ENCODE measurements at regions not wholly inside any gene's neighbourhood (a gene's known extent, or its start where the extent isn't known, plus 50 kb on each side); places are given as distances from the start of the nearest gene placed in this dataset.

DNA sequence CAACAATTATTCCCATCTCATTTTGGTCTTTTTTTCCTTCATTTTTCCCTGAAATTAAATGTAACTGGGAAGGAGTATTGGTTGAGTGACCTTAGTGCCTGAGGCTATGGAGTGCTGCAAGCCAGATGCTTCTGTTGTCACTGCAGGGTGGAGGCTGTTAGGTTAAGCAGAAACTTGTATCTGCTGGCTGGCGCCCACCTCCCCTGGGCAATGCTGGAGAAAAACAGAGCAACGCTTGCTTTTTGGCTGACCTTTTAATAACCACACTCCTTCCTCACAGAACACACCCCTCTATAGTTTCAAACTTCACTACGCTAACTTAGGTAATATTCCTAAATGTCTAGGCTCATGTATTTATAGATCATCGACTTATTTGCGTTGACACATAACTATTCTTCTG, 583.5 kb upstream of the NOVA1 start:
- CTCF ChIA-PET: no interaction called here
- no peaks in the 10 kb centered on the region for H3K27me3 Mint-ChIP-seq
- ATAC-seq (no peak), DNase-seq (no peak)
- intact Hi-C loops (cut with DNase I, micrococcal nuclease): no loop called here
- no peaks in the 10 kb centered on the region for H3K4me1 Mint-ChIP-seq
- no peak overlapping the region for H3K27ac Mint-ChIP-seq
- no peak overlapping the region for H3K4me3 Mint-ChIP-seq
- peaks cover 11% of the 10 kb centered on the region for H3K9me3 Mint-ChIP-seq (ENCODE audit: low read depth)
- no peaks in the 10 kb centered on the region for H3K36me3 Mint-ChIP-seq (ENCODE audit: low read depth)
- POLR2A ChIA-PET: no interaction called here

GRCh38 chr14:27184427-27184826, 586.6 kb upstream of the NOVA1 start:
- DNase-seq (no peak), ATAC-seq (no peak)
- Mint-ChIP-seq H3K4me3 (no peak overlapping the region), H3K27ac (no peak overlapping the region), H3K27me3 (no peaks in the 10 kb centered on the region), H3K4me1 (no peaks in the 10 kb centered on the region), H3K36me3 (ENCODE audit: low read depth) (no peaks in the 10 kb centered on the region), H3K9me3 (ENCODE audit: low read depth) (peaks cover 9% of the 10 kb centered on the region)
- CTCF ChIA-PET: no interaction called here
- intact Hi-C loops (cut with DNase I, micrococcal nuclease): no loop called here
- POLR2A ChIA-PET: no interaction called here

- intact Hi-C loops (cut with DNase I, micrococcal nuclease): no loop called here
- DNase-seq (no peak), ATAC-seq (no peak)
- no peak overlapping the region for H3K27ac Mint-ChIP-seq
- H3K27me3 Mint-ChIP-seq: no peaks in the 10 kb centered on the region
- POLR2A ChIA-PET: no interaction called here
- no peaks in the 10 kb centered on the region for H3K4me1 Mint-ChIP-seq
- CTCF ChIA-PET: no interaction called here
- H3K36me3 Mint-ChIP-seq (ENCODE audit: low read depth): no peaks in the 10 kb centered on the region
- no peak overlapping the region for H3K4me3 Mint-ChIP-seq
- peaks cover 6% of the 10 kb centered on the region for H3K9me3 Mint-ChIP-seq (ENCODE audit: low read depth)
Measured at GRCh38 chr14:27186048-27186447, 588.2 kb upstream of the NOVA1 start.

GRCh38 chr14:27187136-27187535, 589.3 kb upstream of the NOVA1 start:
- POLR2A ChIA-PET: no interaction called here
- Mint-ChIP-seq H3K9me3 (ENCODE audit: low read depth) (peaks cover 5% of the 10 kb centered on the region), H3K27ac (no peak overlapping the region), H3K4me1 (no peaks in the 10 kb centered on the region), H3K27me3 (no peaks in the 10 kb centered on the region), H3K36me3 (ENCODE audit: low read depth) (no peaks in the 10 kb centered on the region), H3K4me3 (no peak overlapping the region)
- no peak for ATAC-seq
- no peak for DNase-seq
- intact Hi-C loops (cut with DNase I, micrococcal nuclease): no loop called here
- CTCF ChIA-PET: no interaction called here

DNA sequence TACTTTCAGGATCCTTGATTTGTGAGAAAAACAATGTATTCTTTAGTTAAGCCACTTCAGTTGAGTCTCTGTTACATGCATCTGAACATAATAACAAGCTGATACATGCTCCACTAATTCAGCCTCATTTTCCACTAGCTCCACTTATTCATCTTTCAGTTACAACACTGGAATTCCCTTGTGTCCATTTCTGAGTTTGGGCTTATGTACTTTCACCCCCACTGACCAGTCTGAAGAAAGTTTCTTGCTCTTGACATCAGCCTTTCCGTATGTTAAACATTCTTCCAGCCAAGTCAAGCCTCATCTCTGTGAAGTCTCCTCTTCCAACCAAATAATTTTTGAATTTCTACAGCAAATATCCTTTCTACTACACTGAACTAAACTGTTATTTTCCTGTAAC, 592.5 kb upstream of the NOVA1 start:
- Mint-ChIP-seq H3K4me1 (no peaks in the 10 kb centered on the region), H3K36me3 (ENCODE audit: low read depth) (no peaks in the 10 kb centered on the region), H3K4me3 (no peak overlapping the region), H3K9me3 (ENCODE audit: low read depth) (peaks cover 14% of the 10 kb centered on the region), H3K27me3 (no peaks in the 10 kb centered on the region), H3K27ac (no peak overlapping the region)
- CTCF ChIA-PET: interaction anchor here (0.6 kb wide), 1 partner anchor 799 kb away, joined by 3 read pairs; no protein-coding TSS in a partner anchor
- intact Hi-C loops (cut with DNase I, micrococcal nuclease): no loop called here
- ATAC-seq: no peak
- POLR2A ChIA-PET: no interaction called here
- DNase-seq: no peak

- H3K36me3 Mint-ChIP-seq (ENCODE audit: low read depth): no peaks in the 10 kb centered on the region
- ATAC-seq: no peak
- H3K27ac Mint-ChIP-seq: no peak overlapping the region
- no peaks in the 10 kb centered on the region for H3K4me1 Mint-ChIP-seq
- no peak for DNase-seq
- H3K4me3 Mint-ChIP-seq: no peak overlapping the region
- intact Hi-C loops (cut with DNase I, micrococcal nuclease): no loop called here
- H3K27me3 Mint-ChIP-seq: no peaks in the 10 kb centered on the region
- POLR2A ChIA-PET: no interaction called here
- CTCF ChIA-PET: no interaction called here
- peaks cover 13% of the 10 kb centered on the region for H3K9me3 Mint-ChIP-seq (ENCODE audit: low read depth)
Measured at GRCh38 chr14:27199272-27199671, 601.4 kb upstream of the NOVA1 start.

DNA sequence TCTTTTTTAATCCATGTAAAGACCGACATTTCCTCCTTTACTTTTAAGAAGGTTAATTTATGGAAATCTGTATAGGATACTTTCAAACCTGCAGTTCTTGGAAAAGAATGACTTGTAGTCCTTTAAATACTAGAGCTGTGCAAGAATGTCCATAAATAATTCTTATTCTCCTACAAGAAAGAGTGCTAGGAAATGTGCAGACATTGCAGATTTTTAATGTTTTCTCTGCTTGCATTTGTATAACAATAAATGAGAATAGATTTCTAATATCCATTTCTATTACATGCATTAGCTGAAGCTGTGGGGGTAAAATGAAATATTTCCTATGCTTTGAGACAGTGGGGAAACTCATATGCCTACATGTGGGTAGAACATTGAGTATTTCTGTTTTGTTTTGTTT, 607.2 kb upstream of the NOVA1 start:
- ChIA-PET POLR2A (no interaction called here), CTCF (interaction anchor here (0.7 kb wide), 1 partner anchor 63 kb away, joined by 3 read pairs; no protein-coding TSS in a partner anchor)
- Mint-ChIP-seq H3K9me3 (ENCODE audit: low read depth) (peaks cover 4% of the 10 kb centered on the region), H3K27ac (no peak overlapping the region), H3K27me3 (no peaks in the 10 kb centered on the region), H3K36me3 (ENCODE audit: low read depth) (no peaks in the 10 kb centered on the region), H3K4me1 (no peaks in the 10 kb centered on the region), H3K4me3 (no peak overlapping the region)
- DNase-seq: no peak
- intact Hi-C loops (cut with DNase I, micrococcal nuclease): no loop called here
- ATAC-seq: no peak

- ATAC-seq: no peak
- POLR2A ChIA-PET: no interaction called here
- Mint-ChIP-seq H3K27me3 (no peaks in the 10 kb centered on the region), H3K4me1 (no peaks in the 10 kb centered on the region), H3K4me3 (no peak overlapping the region), H3K36me3 (ENCODE audit: low read depth) (no peaks in the 10 kb centered on the region), H3K27ac (no peak overlapping the region), H3K9me3 (ENCODE audit: low read depth) (peaks cover 9% of the 10 kb centered on the region)
- DNase-seq: no peak
- intact Hi-C loops (cut with DNase I, micrococcal nuclease): no loop called here
- CTCF ChIA-PET: no interaction called here
Measured at GRCh38 chr14:27211741-27212140, 613.9 kb upstream of the NOVA1 start.

GRCh38 chr14:27222671-27223070, 624.8 kb upstream of the NOVA1 start:
- ATAC-seq (no peak), DNase-seq (no peak)
- Mint-ChIP-seq H3K4me3 (no peak overlapping the region), H3K9me3 (ENCODE audit: low read depth) (peaks cover 27% of the 10 kb centered on the region), H3K36me3 (ENCODE audit: low read depth) (peaks cover 2% of the 10 kb centered on the region), H3K4me1 (no peaks in the 10 kb centered on the region), H3K27me3 (no peaks in the 10 kb centered on the region), H3K27ac (no peak overlapping the region)
- ChIA-PET CTCF (no interaction called here), POLR2A (no interaction called here)
- intact Hi-C loops (cut with DNase I, micrococcal nuclease): no loop called here

GRCh38 chr14:27223906-27224305, 626.1 kb upstream of the NOVA1 start:
- CTCF ChIA-PET: no interaction called here
- POLR2A ChIA-PET: no interaction called here
- Mint-ChIP-seq H3K4me1 (no peaks in the 10 kb centered on the region), H3K9me3 (ENCODE audit: low read depth) (peaks cover 25% of the 10 kb centered on the region), H3K27me3 (no peaks in the 10 kb centered on the region), H3K36me3 (ENCODE audit: low read depth) (peaks cover 2% of the 10 kb centered on the region), H3K27ac (no peak overlapping the region), H3K4me3 (no peak overlapping the region)
- no peak for ATAC-seq
- no peak for DNase-seq
- intact Hi-C loops (cut with DNase I, micrococcal nuclease): no loop called here

DNA sequence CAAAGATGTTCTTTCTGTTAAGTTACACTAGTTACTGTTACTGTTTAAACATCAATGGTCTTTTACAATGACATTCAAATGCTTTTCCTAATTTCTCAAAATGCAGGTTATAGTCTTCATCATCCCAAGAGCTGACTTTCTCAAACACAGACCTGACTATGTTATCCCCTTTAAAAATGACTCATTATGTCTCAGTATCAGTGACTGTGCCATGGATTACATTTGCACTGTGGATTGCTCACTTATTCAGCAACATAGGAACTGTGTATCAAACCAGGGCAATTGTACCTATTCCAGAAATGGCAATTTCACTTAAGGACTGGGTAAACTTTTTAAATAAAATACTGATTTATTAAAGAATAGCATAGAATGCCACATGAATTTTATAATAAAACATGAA, 630.2 kb upstream of the NOVA1 start:
- no peak overlapping the region for H3K4me3 Mint-ChIP-seq
- H3K27me3 Mint-ChIP-seq: no peaks in the 10 kb centered on the region
- no peak overlapping the region for H3K27ac Mint-ChIP-seq
- CTCF ChIA-PET: no interaction called here
- no peaks in the 10 kb centered on the region for H3K4me1 Mint-ChIP-seq
- intact Hi-C loops (cut with DNase I, micrococcal nuclease): no loop called here
- no peaks in the 10 kb centered on the region for H3K36me3 Mint-ChIP-seq (ENCODE audit: low read depth)
- POLR2A ChIA-PET: no interaction called here
- ATAC-seq (no peak), DNase-seq (no peak)
- peaks cover 17% of the 10 kb centered on the region for H3K9me3 Mint-ChIP-seq (ENCODE audit: low read depth)

GRCh38 chr14:27234331-27234730, 636.5 kb upstream of the NOVA1 start:
- POLR2A ChIA-PET: no interaction called here
- no peak for DNase-seq
- CTCF ChIA-PET: no interaction called here
- Mint-ChIP-seq H3K4me1 (no peaks in the 10 kb centered on the region), H3K27ac (no peak overlapping the region), H3K36me3 (ENCODE audit: low read depth) (no peaks in the 10 kb centered on the region), H3K9me3 (ENCODE audit: low read depth) (peaks cover 14% of the 10 kb centered on the region), H3K4me3 (no peak overlapping the region), H3K27me3 (no peaks in the 10 kb centered on the region)
- intact Hi-C loops (cut with DNase I, micrococcal nuclease): no loop called here
- no peak for ATAC-seq

DNA sequence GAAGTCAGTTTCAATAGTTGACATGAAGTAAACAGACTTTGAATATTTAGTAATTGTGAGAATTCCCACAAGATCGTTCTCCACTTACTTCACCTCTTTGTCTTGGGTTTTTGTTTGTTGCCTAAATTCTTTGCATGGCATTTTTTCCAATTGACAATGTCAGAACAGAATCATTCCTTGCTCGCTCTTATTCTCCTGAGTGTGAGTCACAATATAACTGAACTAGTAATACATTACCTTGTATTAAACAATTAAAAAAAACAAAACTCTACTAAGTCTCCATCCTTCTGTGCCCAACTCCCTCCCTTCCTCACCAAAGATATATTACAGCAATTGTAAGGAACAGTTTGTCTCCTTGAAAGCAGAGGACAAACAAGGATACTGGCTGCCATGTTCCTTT, 638.8 kb upstream of the NOVA1 start:
- Mint-ChIP-seq H3K9me3 (ENCODE audit: low read depth) (peaks cover 14% of the 10 kb centered on the region), H3K36me3 (ENCODE audit: low read depth) (no peaks in the 10 kb centered on the region), H3K4me3 (no peak overlapping the region), H3K27ac (no peak overlapping the region), H3K4me1 (no peaks in the 10 kb centered on the region), H3K27me3 (no peaks in the 10 kb centered on the region)
- ChIA-PET POLR2A (no interaction called here), CTCF (no interaction called here)
- intact Hi-C loops (cut with DNase I, micrococcal nuclease): no loop called here
- no peak for DNase-seq
- no peak for ATAC-seq

All from activated CD4-positive, alpha-beta T cell treated with anti-CD3 and anti-CD28 coated beads for 36 hours (primary cell).